Endothelial cell (in vitro differentiated cells): ENCODE measurements at regions not wholly inside any gene's neighbourhood (a gene's known extent, or its start where the extent isn't known, plus 50 kb on each side); places are given as distances from the start of the nearest gene placed in this dataset.

Source experiments
- DNase-seq: peaks from one replicate; pipeline ENCODE4 v3.0.0; 2021; ENCODE audit warnings: low spot score
- H3K27ac Mint-ChIP-seq: one replicate; pipeline ENCODE4 v1.8.0; 2021; ENCODE audit warnings: mixed read lengths, inconsistent platforms; ENCODE audit not compliant: unreplicated experiment
- H3K27me3 Mint-ChIP-seq: one replicate; pipeline ENCODE4 v1.8.0; 2021; ENCODE audit warnings: mild to moderate bottlenecking, moderate library complexity, mixed read lengths, inconsistent platforms; ENCODE audit not compliant: unreplicated experiment
- H3K36me3 Mint-ChIP-seq: one replicate; pipeline ENCODE4 v1.8.0; 2021; ENCODE audit warnings: mild to moderate bottlenecking, low read depth, mixed read lengths, inconsistent platforms; ENCODE audit not compliant: unreplicated experiment
- H3K4me1 Mint-ChIP-seq: one replicate; pipeline ENCODE4 v1.8.0; 2021; ENCODE audit warnings: mild to moderate bottlenecking, mixed read lengths, inconsistent platforms; ENCODE audit not compliant: unreplicated experiment
- H3K4me3 Mint-ChIP-seq: one replicate; pipeline ENCODE4 v1.8.0; 2021; ENCODE audit warnings: mild to moderate bottlenecking, mixed read lengths, inconsistent platforms; ENCODE audit not compliant: unreplicated experiment
- H3K9me3 Mint-ChIP-seq: one replicate; pipeline ENCODE4 v1.8.0; 2021; ENCODE audit warnings: mixed read lengths, inconsistent platforms; ENCODE audit not compliant: unreplicated experiment
- CTCF ChIP-seq: fragments of 200-600 bp; sonication (generic); IDR thresholded peaks from one replicate; pipeline ENCODE4 v1.5.0; 2021; ENCODE audit warnings: antibody characterized with exemption; ENCODE audit not compliant: unreplicated experiment

GRCh38 chr13:53266757-53267156 lies 238.1 kb downstream of the OLFM4 start:
- no peaks in the 10 kb centered on the region for H3K4me1 Mint-ChIP-seq
- no peaks in the 10 kb centered on the region for H3K27me3 Mint-ChIP-seq
- no peak for TF ChIP-seq CTCF
- no peak overlapping the region for H3K4me3 Mint-ChIP-seq
- H3K36me3 Mint-ChIP-seq: no peaks in the 10 kb centered on the region
- H3K9me3 Mint-ChIP-seq: no peaks in the 10 kb centered on the region
- DNase-seq: no peak
- H3K27ac Mint-ChIP-seq: no peak overlapping the region

DNA sequence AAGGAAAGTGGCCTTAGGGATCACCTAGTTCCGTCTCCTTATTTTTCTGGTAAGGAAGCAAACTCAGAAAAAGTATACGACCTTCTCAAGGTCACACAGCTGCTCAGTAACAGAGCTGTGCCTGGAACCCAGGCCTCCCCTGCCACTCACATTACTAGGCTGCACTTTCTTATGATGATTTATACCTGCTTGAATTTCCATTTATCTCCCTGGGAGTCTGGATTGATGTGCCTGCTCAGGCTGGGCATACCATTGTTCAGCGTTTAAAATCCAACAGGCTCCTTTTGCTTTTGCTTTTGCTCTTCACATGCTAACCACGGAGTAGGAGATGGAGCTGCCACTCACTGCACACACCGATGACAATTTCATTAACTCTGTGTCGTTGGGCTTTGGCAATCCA lies 241.0 kb downstream of the OLFM4 start:
- H3K4me1 Mint-ChIP-seq: no peaks in the 10 kb centered on the region
- no peaks in the 10 kb centered on the region for H3K36me3 Mint-ChIP-seq
- H3K27ac Mint-ChIP-seq: no peak overlapping the region
- DNase-seq: no peak
- no peak overlapping the region for H3K4me3 Mint-ChIP-seq
- no peak for TF ChIP-seq CTCF
- no peaks in the 10 kb centered on the region for H3K27me3 Mint-ChIP-seq
- H3K9me3 Mint-ChIP-seq: no peaks in the 10 kb centered on the region

DNA sequence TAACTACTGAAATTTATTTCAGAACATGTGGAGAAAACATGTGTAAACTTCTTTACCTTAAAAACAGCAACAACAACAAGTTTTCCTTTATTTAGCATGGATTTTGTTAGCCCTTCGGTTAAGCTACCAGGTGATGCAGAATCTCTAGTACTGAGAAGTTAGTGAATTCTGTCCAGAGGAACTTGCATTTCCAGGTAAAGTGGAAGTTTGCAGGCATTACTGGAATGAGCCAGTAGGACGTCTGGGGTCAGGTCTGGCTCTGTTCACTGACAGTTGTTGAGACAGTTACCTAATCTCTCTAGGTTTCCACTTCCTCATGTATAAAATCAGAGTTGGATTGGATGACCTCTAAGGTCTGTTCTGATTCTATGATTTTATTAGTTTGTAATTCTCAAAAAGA lies 244.3 kb downstream of the OLFM4 start:
- Mint-ChIP-seq H3K9me3 (no peaks in the 10 kb centered on the region), H3K4me1 (no peaks in the 10 kb centered on the region), H3K27me3 (no peaks in the 10 kb centered on the region), H3K27ac (no peak overlapping the region), H3K36me3 (no peaks in the 10 kb centered on the region), H3K4me3 (no peak overlapping the region)
- peak; percentile 37 for TF ChIP-seq CTCF
- no peak for DNase-seq

- Mint-ChIP-seq H3K27me3 (no peaks in the 10 kb centered on the region), H3K4me3 (no peak overlapping the region)
- no peak for DNase-seq
These were observed 247.7 kb downstream of the OLFM4 start for GRCh38 chr13:53276265-53276664.

DNA sequence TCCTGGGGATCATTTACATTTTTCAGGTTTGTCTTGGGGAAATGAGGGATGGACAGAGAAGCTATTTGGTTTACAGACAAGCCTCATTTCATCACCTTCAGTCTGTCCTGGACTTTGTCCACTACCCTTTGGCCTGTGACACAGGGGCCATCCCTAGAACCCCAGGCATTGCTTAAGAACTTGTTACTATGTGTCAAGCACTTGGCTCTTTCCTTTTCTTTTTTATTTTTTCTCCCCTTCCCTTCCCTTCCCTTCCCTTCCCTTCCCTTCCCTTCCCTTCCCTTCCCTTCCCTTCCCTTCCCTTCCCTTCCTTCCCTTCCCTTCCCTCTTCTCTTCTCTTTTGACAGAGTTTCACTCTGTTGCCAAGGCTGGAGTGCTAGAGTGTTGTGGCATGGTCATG lies 253.1 kb downstream of the OLFM4 start:
- DNase-seq: no peak
- H3K4me1 Mint-ChIP-seq: no peaks in the 10 kb centered on the region
- H3K9me3 Mint-ChIP-seq: no peaks in the 10 kb centered on the region
- no peak overlapping the region for H3K4me3 Mint-ChIP-seq
- no peaks in the 10 kb centered on the region for H3K36me3 Mint-ChIP-seq
- H3K27me3 Mint-ChIP-seq: peaks cover 4% of the 10 kb centered on the region
- no peak for TF ChIP-seq CTCF
- H3K27ac Mint-ChIP-seq: no peak overlapping the region

More at GRCh38 chr13:53276265-53276664, 247.7 kb downstream of the OLFM4 start:
- Mint-ChIP-seq H3K36me3 (no peaks in the 10 kb centered on the region), H3K4me1 (no peaks in the 10 kb centered on the region), H3K27ac (no peak overlapping the region), H3K9me3 (no peaks in the 10 kb centered on the region)
- no peak for TF ChIP-seq CTCF
